Activated CD8-positive, alpha-beta T cell treated with anti-CD3 and anti-CD28 coated beads for 36 hours (primary cell): ENCODE measurements at regions not wholly inside any gene's neighbourhood (a gene's known extent, or its start where the extent isn't known, plus 50 kb on each side); places are given as distances from the start of the nearest gene placed in this dataset.

Experiments
- ATAC-seq: fragments of 200-7000 bp; cut with Tn5 transposase; one replicate; pipeline ENCODE4 v1.10.0; 2021; ENCODE audit warnings: mild to moderate bottlenecking, moderate library complexity
- CTCF ChIA-PET: fragments of 350-600 bp; sonication (Branson Sonifier 250); formaldehyde crosslinking; loops from one replicate; lab custom pipeline; 2021; ENCODE audit warnings: antibody characterized with exemption; lab: Charles Lee
- POLR2A ChIA-PET: fragments of 350-600 bp; sonication (Branson Sonifier 250); formaldehyde crosslinking; loops from one replicate; lab custom pipeline; 2021; ENCODE audit warnings: antibody characterized with exemption; lab: Charles Lee
- DNase-seq: peaks from one replicate; pipeline ENCODE4 v3.0.0-alpha.2; 2020
- H3K27ac Mint-ChIP-seq: one replicate; pipeline ENCODE4 v1.8.0; 2021; ENCODE audit warnings: mild to moderate bottlenecking, mixed read lengths
- H3K27me3 Mint-ChIP-seq: one replicate; pipeline ENCODE4 v1.8.0; 2021; ENCODE audit warnings: mixed read lengths
- H3K36me3 Mint-ChIP-seq: one replicate; pipeline ENCODE4 v1.8.0; 2021; ENCODE audit warnings: low read depth, mixed read lengths
- H3K4me1 Mint-ChIP-seq: one replicate; pipeline ENCODE4 v1.8.0; 2021; ENCODE audit warnings: low read depth, mixed read lengths
- H3K4me3 Mint-ChIP-seq: one replicate; pipeline ENCODE4 v1.8.0; 2021; ENCODE audit warnings: mild to moderate bottlenecking, moderate library complexity, mixed read lengths
- H3K9me3 Mint-ChIP-seq: one replicate; pipeline ENCODE4 v1.8.0; 2021; ENCODE audit warnings: mixed read lengths
- intact Hi-C: fragments of 100-400 bp; cut with micrococcal nuclease; formaldehyde crosslinking; loops from one replicate; pipeline ENCODE4 v1.10.0; 2022
- TF ChIP-seq, protein P1 (sequence below): fragments of 200-600 bp; IDR thresholded peaks from one replicate; pipeline ENCODE4 v1.8.0; 2022; ENCODE audit warnings: antibody characterized with exemption, mild to moderate bottlenecking

- Mint-ChIP-seq H3K4me1 (no peaks in the 10 kb centered on the region), H3K9me3 (no peaks in the 10 kb centered on the region), H3K36me3 (no peaks in the 10 kb centered on the region), H3K27me3 (peaks cover 19% of the 10 kb centered on the region), H3K27ac (no peak overlapping the region), H3K4me3 (no peak overlapping the region)
- TF ChIP-seq, protein P1, sequence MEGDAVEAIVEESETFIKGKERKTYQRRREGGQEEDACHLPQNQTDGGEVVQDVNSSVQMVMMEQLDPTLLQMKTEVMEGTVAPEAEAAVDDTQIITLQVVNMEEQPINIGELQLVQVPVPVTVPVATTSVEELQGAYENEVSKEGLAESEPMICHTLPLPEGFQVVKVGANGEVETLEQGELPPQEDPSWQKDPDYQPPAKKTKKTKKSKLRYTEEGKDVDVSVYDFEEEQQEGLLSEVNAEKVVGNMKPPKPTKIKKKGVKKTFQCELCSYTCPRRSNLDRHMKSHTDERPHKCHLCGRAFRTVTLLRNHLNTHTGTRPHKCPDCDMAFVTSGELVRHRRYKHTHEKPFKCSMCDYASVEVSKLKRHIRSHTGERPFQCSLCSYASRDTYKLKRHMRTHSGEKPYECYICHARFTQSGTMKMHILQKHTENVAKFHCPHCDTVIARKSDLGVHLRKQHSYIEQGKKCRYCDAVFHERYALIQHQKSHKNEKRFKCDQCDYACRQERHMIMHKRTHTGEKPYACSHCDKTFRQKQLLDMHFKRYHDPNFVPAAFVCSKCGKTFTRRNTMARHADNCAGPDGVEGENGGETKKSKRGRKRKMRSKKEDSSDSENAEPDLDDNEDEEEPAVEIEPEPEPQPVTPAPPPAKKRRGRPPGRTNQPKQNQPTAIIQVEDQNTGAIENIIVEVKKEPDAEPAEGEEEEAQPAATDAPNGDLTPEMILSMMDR, result no peak
- ChIA-PET POLR2A (no interaction called here), CTCF (no interaction called here)
- intact Hi-C loops, result no loop called here
- DNase-seq (no peak), ATAC-seq (no peak)
Measured at GRCh38 chr2:215498431-215498830, 62.6 kb upstream of the FN1 start.

DNA sequence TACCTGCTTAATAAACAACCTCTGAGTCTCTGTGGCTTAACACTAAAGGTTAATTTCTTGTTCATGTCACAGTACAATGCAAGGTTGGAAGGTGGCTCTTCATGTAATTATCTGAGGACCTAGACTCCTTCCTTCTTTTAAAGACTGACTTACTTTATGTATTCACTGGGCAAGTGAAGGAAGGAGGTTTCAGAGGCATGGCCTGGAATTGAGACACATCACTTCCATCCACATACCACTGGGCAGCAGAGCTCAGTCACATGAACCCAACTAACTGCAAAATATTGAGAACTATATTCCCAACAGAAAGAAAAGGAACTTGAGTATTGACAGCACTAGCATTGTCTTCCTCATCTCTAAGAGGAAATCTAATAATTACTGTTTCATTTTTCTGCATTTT, 57.5 kb upstream of the FN1 start:
- no peak for DNase-seq
- no peak for ATAC-seq
- Mint-ChIP-seq H3K4me3 (no peak overlapping the region), H3K36me3 (no peaks in the 10 kb centered on the region), H3K27me3 (peaks cover 21% of the 10 kb centered on the region), H3K4me1 (no peaks in the 10 kb centered on the region), H3K9me3 (peaks cover 3% of the 10 kb centered on the region), H3K27ac (no peak overlapping the region)
- intact Hi-C loops, result no loop called here
- TF ChIP-seq, protein P1, result no peak
- ChIA-PET POLR2A (no interaction called here), CTCF (no interaction called here)

DNA sequence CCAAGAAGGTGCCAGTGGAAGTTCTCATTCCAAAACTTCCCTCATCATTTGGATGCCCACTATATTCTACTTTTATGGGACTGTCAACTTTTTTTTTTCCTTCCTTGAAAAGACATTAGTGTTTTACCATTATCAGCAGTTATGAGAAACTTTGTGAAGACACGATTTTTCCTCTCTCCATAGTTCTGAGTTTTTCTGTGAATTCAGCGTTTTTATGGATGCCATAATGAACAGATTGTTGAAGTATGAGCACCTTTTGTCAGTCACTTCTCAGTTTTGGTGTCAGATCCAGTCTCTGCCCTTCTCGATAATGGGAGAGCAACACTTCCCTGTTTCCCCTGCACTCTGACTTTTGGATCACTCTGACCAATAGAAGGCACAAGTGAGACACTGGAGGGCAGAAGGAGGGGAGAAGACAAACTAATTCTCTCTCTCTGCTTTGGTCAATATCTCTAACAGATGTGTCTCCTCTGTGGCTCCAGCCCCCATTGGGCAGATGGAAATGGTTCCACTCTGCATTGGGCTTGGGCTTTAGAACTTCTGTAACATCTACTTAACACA, 53.5 kb upstream of the FN1 start:
- Mint-ChIP-seq H3K27ac (no peak overlapping the region), H3K4me3 (no peak overlapping the region), H3K27me3 (peaks cover 11% of the 10 kb centered on the region), H3K36me3 (no peaks in the 10 kb centered on the region), H3K4me1 (no peaks in the 10 kb centered on the region), H3K9me3 (peaks cover 5% of the 10 kb centered on the region)
- intact Hi-C loops, result no loop called here
- ATAC-seq, result no peak
- CTCF ChIA-PET, result no interaction called here
- TF ChIP-seq, protein P1, result no peak
- no peak for DNase-seq
- POLR2A ChIA-PET, result no interaction called here

DNA sequence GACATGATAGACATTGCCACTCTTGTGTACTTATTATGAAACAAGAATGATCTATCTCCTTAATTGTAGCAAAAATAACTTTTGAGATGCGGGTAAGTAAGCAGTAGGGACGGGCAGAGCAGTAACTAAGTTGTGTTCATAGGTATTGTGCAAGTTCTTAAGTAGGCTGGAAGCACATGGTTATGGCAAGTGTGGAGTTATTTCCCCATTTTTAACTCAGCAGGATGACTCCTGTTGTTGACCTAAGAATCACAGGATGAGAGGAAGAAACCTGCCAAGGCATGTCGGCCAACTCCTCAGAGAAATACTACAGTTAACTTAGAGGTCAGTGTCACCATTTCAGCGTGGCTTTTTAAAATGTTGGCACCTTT, 51.1 kb upstream of the FN1 start:
- H3K27ac Mint-ChIP-seq, result no peak overlapping the region
- ATAC-seq, result no peak
- H3K9me3 Mint-ChIP-seq, result peaks cover 5% of the 10 kb centered on the region
- no peaks in the 10 kb centered on the region for H3K36me3 Mint-ChIP-seq
- CTCF ChIA-PET, result no interaction called here
- no peak overlapping the region for H3K4me3 Mint-ChIP-seq
- TF ChIP-seq, protein P1, result no peak
- H3K27me3 Mint-ChIP-seq, result peaks cover 9% of the 10 kb centered on the region
- intact Hi-C loops, result no loop called here
- POLR2A ChIA-PET, result no interaction called here
- no peak for DNase-seq
- H3K4me1 Mint-ChIP-seq, result no peaks in the 10 kb centered on the region

DNA sequence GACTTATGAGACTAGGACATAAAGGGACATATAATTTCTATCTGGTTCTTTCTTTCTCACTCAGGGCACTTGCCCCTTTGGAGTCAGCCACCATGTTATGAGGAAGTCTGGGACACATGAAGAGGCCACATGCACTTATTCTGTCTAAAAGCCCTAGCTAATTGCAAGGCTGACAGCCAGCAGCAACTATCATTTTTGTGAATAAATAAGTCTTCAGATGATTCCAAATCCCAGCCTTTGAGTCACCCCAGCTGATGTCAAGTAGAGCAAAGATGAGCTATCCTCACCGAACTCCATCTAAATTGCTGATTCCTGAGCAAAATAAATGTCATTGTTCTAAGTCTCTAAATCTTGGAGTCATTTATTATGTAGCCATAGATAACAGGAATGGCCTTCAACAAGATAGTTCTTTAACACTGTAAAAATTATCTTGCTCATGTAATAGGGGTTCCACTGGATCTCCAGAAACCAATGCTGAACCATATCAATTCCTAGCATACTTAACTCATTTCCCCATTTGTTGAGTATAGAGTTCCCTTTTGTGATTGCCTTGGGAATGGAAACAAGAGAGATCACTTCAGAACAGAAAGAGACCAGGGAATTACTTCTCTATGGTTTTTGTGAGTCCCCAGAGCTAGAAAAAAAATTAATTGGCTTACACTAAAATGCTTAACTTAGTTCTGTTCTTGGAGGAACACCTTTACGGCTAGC, 50.6 kb upstream of the FN1 start:
- Mint-ChIP-seq H3K36me3 (no peaks in the 10 kb centered on the region), H3K27me3 (peaks cover 9% of the 10 kb centered on the region), H3K27ac (no peak overlapping the region), H3K4me3 (no peak overlapping the region), H3K9me3 (peaks cover 5% of the 10 kb centered on the region), H3K4me1 (no peaks in the 10 kb centered on the region)
- ATAC-seq (no peak), DNase-seq (no peak)
- TF ChIP-seq, protein P1, result no peak
- POLR2A ChIA-PET, result no interaction called here
- CTCF ChIA-PET, result no interaction called here
- intact Hi-C loops, result no loop called here
